ENCODE measurements at regions not wholly inside any gene's neighbourhood (a gene's known extent, or its start where the extent isn't known, plus 50 kb on each side); places are given as distances from the start of the nearest gene placed in this dataset.

GRCh38 chr2:83071352-83071751 is 1387.7 kb downstream of the SUCLG1 start:
- H3K27me3 ChIP-seq (ENCODE audit: low read depth, low read length): no peaks in the 10 kb centered on the region
- no peaks in the 10 kb centered on the region for H3K36me3 ChIP-seq (ENCODE audit: control insufficient read depth in 1 of 2, insufficient read depth in 2 of 2, low read length in 2 of 2)
- no peaks in the 10 kb centered on the region for H3K9me3 ChIP-seq (ENCODE audit: control insufficient read depth in 1 of 2, low read length in 2 of 2)
- no peak overlapping the region for H3K4me3 ChIP-seq (ENCODE audit: low read depth in 1 of 2, low read length in 2 of 2)
- no peak overlapping the region for H3K27ac ChIP-seq (ENCODE audit: low read length)
- H3K4me1 ChIP-seq (ENCODE audit: control insufficient read depth in 1 of 2, insufficient read depth in 2 of 2, low read length in 2 of 2): no peaks in the 10 kb centered on the region

GRCh38 chr2:83069724-83070123 is 1389.4 kb downstream of the SUCLG1 start:
- no peaks in the 10 kb centered on the region for H3K27me3 ChIP-seq (ENCODE audit: low read depth, low read length)
- no peak overlapping the region for H3K27ac ChIP-seq (ENCODE audit: low read length)
- no peaks in the 10 kb centered on the region for H3K4me1 ChIP-seq (ENCODE audit: control insufficient read depth in 1 of 2, insufficient read depth in 2 of 2, low read length in 2 of 2)
- no peaks in the 10 kb centered on the region for H3K9me3 ChIP-seq (ENCODE audit: control insufficient read depth in 1 of 2, low read length in 2 of 2)
- H3K36me3 ChIP-seq (ENCODE audit: control insufficient read depth in 1 of 2, insufficient read depth in 2 of 2, low read length in 2 of 2): no peaks in the 10 kb centered on the region
- H3K4me3 ChIP-seq (ENCODE audit: low read depth in 1 of 2, low read length in 2 of 2): no peak overlapping the region

- Histone ChIP-seq H3K9me3 (ENCODE audit: control insufficient read depth in 1 of 2, low read length in 2 of 2) (no peaks in the 10 kb centered on the region), H3K27me3 (ENCODE audit: low read depth, low read length) (no peaks in the 10 kb centered on the region), H3K27ac (ENCODE audit: low read length) (no peak overlapping the region), H3K4me3 (ENCODE audit: low read depth in 1 of 2, low read length in 2 of 2) (no peak overlapping the region), H3K36me3 (ENCODE audit: control insufficient read depth in 1 of 2, insufficient read depth in 2 of 2, low read length in 2 of 2) (no peaks in the 10 kb centered on the region), H3K4me1 (ENCODE audit: control insufficient read depth in 1 of 2, insufficient read depth in 2 of 2, low read length in 2 of 2) (no peaks in the 10 kb centered on the region)
These were observed 1390.4 kb downstream of the SUCLG1 start for GRCh38 chr2:83068714-83069113.

- H3K27ac ChIP-seq (ENCODE audit: low read length): no peak overlapping the region
- H3K27me3 ChIP-seq (ENCODE audit: low read depth, low read length): no peaks in the 10 kb centered on the region
- no peaks in the 10 kb centered on the region for H3K9me3 ChIP-seq (ENCODE audit: control insufficient read depth in 1 of 2, low read length in 2 of 2)
- H3K4me3 ChIP-seq (ENCODE audit: low read depth in 1 of 2, low read length in 2 of 2): no peak overlapping the region
- no peaks in the 10 kb centered on the region for H3K4me1 ChIP-seq (ENCODE audit: control insufficient read depth in 1 of 2, insufficient read depth in 2 of 2, low read length in 2 of 2)
- H3K36me3 ChIP-seq (ENCODE audit: control insufficient read depth in 1 of 2, insufficient read depth in 2 of 2, low read length in 2 of 2): no peaks in the 10 kb centered on the region
These were observed 1391.1 kb downstream of the SUCLG1 start for GRCh38 chr2:83067947-83068346.

- Histone ChIP-seq H3K27ac (ENCODE audit: low read length) (no peak overlapping the region), H3K36me3 (ENCODE audit: control insufficient read depth in 1 of 2, insufficient read depth in 2 of 2, low read length in 2 of 2) (no peaks in the 10 kb centered on the region), H3K4me3 (ENCODE audit: low read depth in 1 of 2, low read length in 2 of 2) (no peak overlapping the region), H3K9me3 (ENCODE audit: control insufficient read depth in 1 of 2, low read length in 2 of 2) (no peaks in the 10 kb centered on the region), H3K4me1 (ENCODE audit: control insufficient read depth in 1 of 2, insufficient read depth in 2 of 2, low read length in 2 of 2) (no peaks in the 10 kb centered on the region), H3K27me3 (ENCODE audit: low read depth, low read length) (no peaks in the 10 kb centered on the region)
These were observed 1395.1 kb downstream of the SUCLG1 start for GRCh38 chr2:83063933-83064332.

GRCh38 chr2:83063511-83063910 is 1395.6 kb downstream of the SUCLG1 start:
- H3K27ac ChIP-seq (ENCODE audit: low read length): no peak overlapping the region
- H3K36me3 ChIP-seq (ENCODE audit: control insufficient read depth in 1 of 2, insufficient read depth in 2 of 2, low read length in 2 of 2): no peaks in the 10 kb centered on the region
- no peaks in the 10 kb centered on the region for H3K9me3 ChIP-seq (ENCODE audit: control insufficient read depth in 1 of 2, low read length in 2 of 2)
- no peaks in the 10 kb centered on the region for H3K27me3 ChIP-seq (ENCODE audit: low read depth, low read length)
- no peak overlapping the region for H3K4me3 ChIP-seq (ENCODE audit: low read depth in 1 of 2, low read length in 2 of 2)
- no peaks in the 10 kb centered on the region for H3K4me1 ChIP-seq (ENCODE audit: control insufficient read depth in 1 of 2, insufficient read depth in 2 of 2, low read length in 2 of 2)

GRCh38 chr2:83058683-83059082 is 1400.4 kb downstream of the SUCLG1 start:
- H3K27me3 ChIP-seq (ENCODE audit: low read depth, low read length): no peaks in the 10 kb centered on the region
- no peaks in the 10 kb centered on the region for H3K9me3 ChIP-seq (ENCODE audit: control insufficient read depth in 1 of 2, low read length in 2 of 2)

GRCh38 chr2:83055376-83056010 is 1403.6 kb downstream of the SUCLG1 start:
- H3K4me1 ChIP-seq (ENCODE audit: control insufficient read depth in 1 of 2, insufficient read depth in 2 of 2, low read length in 2 of 2): no peaks in the 10 kb centered on the region
- no peak overlapping the region for H3K27ac ChIP-seq (ENCODE audit: low read length)
- no peaks in the 10 kb centered on the region for H3K36me3 ChIP-seq (ENCODE audit: control insufficient read depth in 1 of 2, insufficient read depth in 2 of 2, low read length in 2 of 2)
- no peaks in the 10 kb centered on the region for H3K27me3 ChIP-seq (ENCODE audit: low read depth, low read length)
- H3K4me3 ChIP-seq (ENCODE audit: low read depth in 1 of 2, low read length in 2 of 2): no peak overlapping the region
- no peaks in the 10 kb centered on the region for H3K9me3 ChIP-seq (ENCODE audit: control insufficient read depth in 1 of 2, low read length in 2 of 2)

More at GRCh38 chr2:83058683-83059082, 1400.4 kb downstream of the SUCLG1 start:
- Histone ChIP-seq H3K4me1 (ENCODE audit: control insufficient read depth in 1 of 2, insufficient read depth in 2 of 2, low read length in 2 of 2) (no peaks in the 10 kb centered on the region), H3K4me3 (ENCODE audit: low read depth in 1 of 2, low read length in 2 of 2) (no peak overlapping the region), H3K27ac (ENCODE audit: low read length) (no peak overlapping the region), H3K36me3 (ENCODE audit: control insufficient read depth in 1 of 2, insufficient read depth in 2 of 2, low read length in 2 of 2) (no peaks in the 10 kb centered on the region)

GRCh38 chr2:83054751-83055150 is 1404.3 kb downstream of the SUCLG1 start:
- Histone ChIP-seq H3K27ac (ENCODE audit: low read length) (no peak overlapping the region), H3K9me3 (ENCODE audit: control insufficient read depth in 1 of 2, low read length in 2 of 2) (no peaks in the 10 kb centered on the region), H3K4me1 (ENCODE audit: control insufficient read depth in 1 of 2, insufficient read depth in 2 of 2, low read length in 2 of 2) (no peaks in the 10 kb centered on the region), H3K27me3 (ENCODE audit: low read depth, low read length) (no peaks in the 10 kb centered on the region), H3K4me3 (ENCODE audit: low read depth in 1 of 2, low read length in 2 of 2) (no peak overlapping the region), H3K36me3 (ENCODE audit: control insufficient read depth in 1 of 2, insufficient read depth in 2 of 2, low read length in 2 of 2) (no peaks in the 10 kb centered on the region)

- Histone ChIP-seq H3K4me3 (ENCODE audit: low read depth in 1 of 2, low read length in 2 of 2) (no peak overlapping the region), H3K27ac (ENCODE audit: low read length) (no peak overlapping the region), H3K9me3 (ENCODE audit: control insufficient read depth in 1 of 2, low read length in 2 of 2) (no peaks in the 10 kb centered on the region), H3K4me1 (ENCODE audit: control insufficient read depth in 1 of 2, insufficient read depth in 2 of 2, low read length in 2 of 2) (no peaks in the 10 kb centered on the region), H3K27me3 (ENCODE audit: low read depth, low read length) (no peaks in the 10 kb centered on the region), H3K36me3 (ENCODE audit: control insufficient read depth in 1 of 2, insufficient read depth in 2 of 2, low read length in 2 of 2) (no peaks in the 10 kb centered on the region)
These were observed 1407.4 kb downstream of the SUCLG1 start for GRCh38 chr2:83051538-83052170.

- Histone ChIP-seq H3K4me1 (ENCODE audit: control insufficient read depth in 1 of 2, insufficient read depth in 2 of 2, low read length in 2 of 2) (no peaks in the 10 kb centered on the region), H3K9me3 (ENCODE audit: control insufficient read depth in 1 of 2, low read length in 2 of 2) (no peaks in the 10 kb centered on the region), H3K36me3 (ENCODE audit: control insufficient read depth in 1 of 2, insufficient read depth in 2 of 2, low read length in 2 of 2) (no peaks in the 10 kb centered on the region), H3K4me3 (ENCODE audit: low read depth in 1 of 2, low read length in 2 of 2) (no peak overlapping the region), H3K27ac (ENCODE audit: low read length) (no peak overlapping the region), H3K27me3 (ENCODE audit: low read depth, low read length) (no peaks in the 10 kb centered on the region)
These were observed 1417.0 kb downstream of the SUCLG1 start for GRCh38 chr2:83042053-83042452.

Data from muscle layer of duodenum (tissue), 2 donors.